ENCODE measurements at regions not wholly inside any gene's neighbourhood (a gene's known extent, or its start where the extent isn't known, plus 50 kb on each side); places are given as distances from the start of the nearest gene placed in this dataset.

- no peaks in the 10 kb centered on the region for H3K27me3 ChIP-seq
- H3K36me3 ChIP-seq: no peaks in the 10 kb centered on the region
- no peak overlapping the region for H3K27ac ChIP-seq
- no peak for DNase-seq
- no peak for TF ChIP-seq CTCF (IDR thresholded peaks at IDR 0.05)
- no peak overlapping the region for H3K4me3 ChIP-seq
- H3K4me1 ChIP-seq: no peaks in the 10 kb centered on the region
- no peaks in the 10 kb centered on the region for H3K9me3 ChIP-seq
- intact Hi-C loops (cut with DNase I; ENCODE audit: low total_unique reads): no loop called here
These were observed 310.4 kb upstream of the PHF14 start for GRCh38 chr7:10662982-10663884.

- no peaks in the 10 kb centered on the region for H3K9me3 ChIP-seq
- H3K4me3 ChIP-seq: no peak overlapping the region
- no peaks in the 10 kb centered on the region for H3K27me3 ChIP-seq
- H3K36me3 ChIP-seq: no peaks in the 10 kb centered on the region
- intact Hi-C loops (cut with DNase I; ENCODE audit: low total_unique reads): no loop called here
- TF ChIP-seq CTCF (IDR thresholded peaks at IDR 0.05): no peak
- no peaks in the 10 kb centered on the region for H3K4me1 ChIP-seq
- DNase-seq: no peak
- no peak overlapping the region for H3K27ac ChIP-seq
These were observed 301.5 kb upstream of the PHF14 start for GRCh38 chr7:10672186-10672585.

- no peaks in the 10 kb centered on the region for H3K36me3 ChIP-seq
- no peak for TF ChIP-seq CTCF (IDR thresholded peaks at IDR 0.05)
- H3K9me3 ChIP-seq: no peaks in the 10 kb centered on the region
- no peaks in the 10 kb centered on the region for H3K4me1 ChIP-seq
- DNase-seq: no peak
- H3K27me3 ChIP-seq: no peaks in the 10 kb centered on the region
- H3K4me3 ChIP-seq: no peak overlapping the region
- intact Hi-C loops (cut with DNase I; ENCODE audit: low total_unique reads): no loop called here
- H3K27ac ChIP-seq: no peak overlapping the region
These were observed 296.5 kb upstream of the PHF14 start for GRCh38 chr7:10677211-10677610.

GRCh38 chr7:10677668-10678232 lies 295.9 kb upstream of the PHF14 start:
- no peaks in the 10 kb centered on the region for H3K36me3 ChIP-seq
- DNase-seq: no peak
- H3K9me3 ChIP-seq: no peaks in the 10 kb centered on the region
- TF ChIP-seq CTCF (IDR thresholded peaks at IDR 0.05): no peak
- no peaks in the 10 kb centered on the region for H3K4me1 ChIP-seq
- H3K27me3 ChIP-seq: no peaks in the 10 kb centered on the region
- no peak overlapping the region for H3K27ac ChIP-seq
- H3K4me3 ChIP-seq: no peak overlapping the region
- intact Hi-C loops (cut with DNase I; ENCODE audit: low total_unique reads): no loop called here

- Histone ChIP-seq H3K36me3 (no peaks in the 10 kb centered on the region), H3K4me3 (no peak overlapping the region), H3K27ac (no peak overlapping the region), H3K27me3 (no peaks in the 10 kb centered on the region), H3K9me3 (no peaks in the 10 kb centered on the region), H3K4me1 (no peaks in the 10 kb centered on the region)
- TF ChIP-seq CTCF (IDR thresholded peaks at IDR 0.05): no peak
- no peak for DNase-seq
- intact Hi-C loops (cut with DNase I; ENCODE audit: low total_unique reads): no loop called here
These were observed 289.1 kb upstream of the PHF14 start for GRCh38 chr7:10684606-10685005.

Measured in tibial artery (tissue), 4 donors.